Hematopoietic multipotent progenitor cell treated with erythropoietin and hydrocortisone succinate and interleukin-3 and kit ligand, for 15 days (in vitro differentiated cells): ENCODE measurements at regions not wholly inside any gene's neighbourhood (a gene's known extent, or its start where the extent isn't known, plus 50 kb on each side); places are given as distances from the start of the nearest gene placed in this dataset.

Experiments used
- DNase-seq: peaks from one replicate; pipeline ENCODE4 v3.0.0-alpha.2; 2015; ENCODE audit warnings: low spot score

GRCh38 chr10:58996866-58997265, 179.6 kb upstream of the PHYHIPL start:
- DNase-seq, result no peak

- DNase-seq, result no peak
Measured at GRCh38 chr10:58998924-58999713, 177.3 kb upstream of the PHYHIPL start.

- DNase-seq, result no peak
Measured at GRCh38 chr10:59000162-59000825, 176.1 kb upstream of the PHYHIPL start.

- DNase-seq, result no peak
Measured at GRCh38 chr10:59002011-59002410, 174.4 kb upstream of the PHYHIPL start.

- no peak for DNase-seq
Measured at GRCh38 chr10:59003203-59003602, 173.2 kb upstream of the PHYHIPL start.

- no peak for DNase-seq
Measured at GRCh38 chr10:59004392-59004791, 172.1 kb upstream of the PHYHIPL start.

GRCh38 chr10:59006511-59007306, 169.7 kb upstream of the PHYHIPL start:
- no peak for DNase-seq

GRCh38 chr10:59007307-59008025, 169.0 kb upstream of the PHYHIPL start:
- no peak for DNase-seq

GRCh38 chr10:59008452-59008851, 168.0 kb upstream of the PHYHIPL start:
- no peak for DNase-seq

- DNase-seq, result no peak
Measured at GRCh38 chr10:59011972-59012632, 164.3 kb upstream of the PHYHIPL start.

- no peak for DNase-seq
Measured at GRCh38 chr10:59012839-59013238, 163.6 kb upstream of the PHYHIPL start.

- no peak for DNase-seq
Measured at GRCh38 chr10:59016043-59016442, 160.4 kb upstream of the PHYHIPL start.

- no peak for DNase-seq
Measured at GRCh38 chr10:59018977-59019376, 157.5 kb upstream of the PHYHIPL start.

- no peak for DNase-seq
Measured at GRCh38 chr10:59019603-59020002, 156.8 kb upstream of the PHYHIPL start.

GRCh38 chr10:59020502-59020901, 155.9 kb upstream of the PHYHIPL start:
- DNase-seq, result no peak

- no peak for DNase-seq
Measured at GRCh38 chr10:59025981-59026765, 150.3 kb upstream of the PHYHIPL start.

GRCh38 chr10:59027975-59028655, 148.3 kb upstream of the PHYHIPL start:
- no peak for DNase-seq

GRCh38 chr10:59033622-59034021, 142.8 kb upstream of the PHYHIPL start:
- no peak for DNase-seq

GRCh38 chr10:59036311-59037017, 140.0 kb upstream of the PHYHIPL start:
- DNase-seq, result no peak

- DNase-seq, result no peak
Measured at GRCh38 chr10:59037018-59037389, 139.4 kb upstream of the PHYHIPL start.
